Glomerular endothelial cell (primary cell): ENCODE measurements at regions not wholly inside any gene's neighbourhood (a gene's known extent, or its start where the extent isn't known, plus 50 kb on each side); places are given as distances from the start of the nearest gene placed in this dataset.

Source experiments
- DNase-seq: peaks from one replicate; pipeline ENCODE4 v3.0.0-alpha.2; 2011; ENCODE audit warnings: low read depth, low spot score; ENCODE audit errors: extremely low read depth

- no peak for DNase-seq
Measured at GRCh38 chr5:61650661-61651060, 318.6 kb downstream of the ZSWIM6 start.

GRCh38 chr5:61651195-61651594, 319.1 kb downstream of the ZSWIM6 start:
- DNase-seq: no peak

GRCh38 chr5:61652916-61653315, 320.9 kb downstream of the ZSWIM6 start:
- no peak for DNase-seq

GRCh38 chr5:61653807-61654580, 321.9 kb downstream of the ZSWIM6 start:
- no peak for DNase-seq

- no peak for DNase-seq
Measured at GRCh38 chr5:61654876-61655275, 322.8 kb downstream of the ZSWIM6 start.

- DNase-seq: no peak
Measured at GRCh38 chr5:61657010-61657409, 325.0 kb downstream of the ZSWIM6 start.

- no peak for DNase-seq
Measured at GRCh38 chr5:61657686-61658085, 325.6 kb downstream of the ZSWIM6 start.

- DNase-seq: peak; percentile 37
Measured at GRCh38 chr5:61658592-61659008, 326.5 kb downstream of the ZSWIM6 start.

GRCh38 chr5:61659221-61659696, 327.2 kb downstream of the ZSWIM6 start:
- no peak for DNase-seq

GRCh38 chr5:61662670-61663069, 330.6 kb downstream of the ZSWIM6 start:
- DNase-seq: no peak

- DNase-seq: no peak
Measured at GRCh38 chr5:61666064-61666621, 334.1 kb downstream of the ZSWIM6 start.

- no peak for DNase-seq
Measured at GRCh38 chr5:61667525-61668218, 335.6 kb downstream of the ZSWIM6 start.

- no peak for DNase-seq
Measured at GRCh38 chr5:61669531-61669930, 337.5 kb downstream of the ZSWIM6 start.

- DNase-seq: no peak
Measured at GRCh38 chr5:61670941-61671340, 338.9 kb downstream of the ZSWIM6 start.

GRCh38 chr5:61673007-61673735, 341.1 kb downstream of the ZSWIM6 start:
- no peak for DNase-seq

- no peak for DNase-seq
Measured at GRCh38 chr5:61674378-61674777, 342.3 kb downstream of the ZSWIM6 start.

GRCh38 chr5:61675015-61675692, 343.1 kb downstream of the ZSWIM6 start:
- DNase-seq: no peak

GRCh38 chr5:61677220-61677619, 345.2 kb downstream of the ZSWIM6 start:
- no peak for DNase-seq

GRCh38 chr5:61678966-61679365, 346.9 kb downstream of the ZSWIM6 start:
- DNase-seq: no peak

GRCh38 chr5:61679562-61679961, 347.5 kb downstream of the ZSWIM6 start:
- no peak for DNase-seq

GRCh38 chr5:61680247-61680646, 348.2 kb downstream of the ZSWIM6 start:
- DNase-seq: no peak
